ENCODE measurements at regions not wholly inside any gene's neighbourhood (a gene's known extent, or its start where the extent isn't known, plus 50 kb on each side); places are given as distances from the start of the nearest gene placed in this dataset.

- TF ChIP-seq POLR2A (IDR thresholded peaks at IDR 0.05): no peak
- TF ChIP-seq CTCF (IDR thresholded peaks at IDR 0.05): no peak
- no peak for TF ChIP-seq EP300 (IDR thresholded peaks at IDR 0.05)
- H3K9me3 ChIP-seq: no peaks in the 10 kb centered on the region
- H3K36me3 ChIP-seq: no peaks in the 10 kb centered on the region
- no peaks in the 10 kb centered on the region for H3K27me3 ChIP-seq
- WGBS, 3 donors: 36 to 64% (median 39%) methylated on average over 3 of the region's 3 CpGs
- H3K4me3 ChIP-seq: no peak overlapping the region
- intact Hi-C loops (cut with DNase I): no loop called here
- DNase-seq: no peak
- H3K4me1 ChIP-seq (ENCODE audit: insufficient read depth): no peaks in the 10 kb centered on the region
- H3K27ac ChIP-seq: no peak overlapping the region
Observed at GRCh38 chr2:167595839-167596471, 651.4 kb downstream of the STK39 start.

GRCh38 chr2:167595021-167595420, 652.4 kb downstream of the STK39 start:
- Histone ChIP-seq H3K27me3 (no peaks in the 10 kb centered on the region), H3K36me3 (no peaks in the 10 kb centered on the region), H3K4me3 (no peak overlapping the region), H3K9me3 (no peaks in the 10 kb centered on the region), H3K4me1 (ENCODE audit: insufficient read depth) (no peaks in the 10 kb centered on the region), H3K27ac (no peak overlapping the region)
- no peak for DNase-seq
- intact Hi-C loops (cut with DNase I): no loop called here
- WGBS, 3 donors: 69 to 74% (median 72%) methylated on average over 3 of the region's 3 CpGs
- TF ChIP-seq EP300 (IDR thresholded peaks at IDR 0.05) (no peak), POLR2A (IDR thresholded peaks at IDR 0.05) (no peak), CTCF (IDR thresholded peaks at IDR 0.05) (no peak)

GRCh38 chr2:167592441-167592840, 655.0 kb downstream of the STK39 start:
- intact Hi-C loops (cut with DNase I): no loop called here
- H3K9me3 ChIP-seq: no peaks in the 10 kb centered on the region
- H3K36me3 ChIP-seq: no peaks in the 10 kb centered on the region
- H3K4me3 ChIP-seq: no peak overlapping the region
- no peak for DNase-seq
- no peak for TF ChIP-seq CTCF (IDR thresholded peaks at IDR 0.05)
- H3K27ac ChIP-seq: no peak overlapping the region
- no peaks in the 10 kb centered on the region for H3K4me1 ChIP-seq (ENCODE audit: insufficient read depth)
- H3K27me3 ChIP-seq: no peaks in the 10 kb centered on the region

GRCh38 chr2:167582619-167583018, 664.8 kb downstream of the STK39 start:
- intact Hi-C loops (cut with DNase I): no loop called here

More at GRCh38 chr2:167582619-167583018, 664.8 kb downstream of the STK39 start:
- H3K9me3 ChIP-seq: no peaks in the 10 kb centered on the region
- H3K4me1 ChIP-seq (ENCODE audit: insufficient read depth): no peaks in the 10 kb centered on the region
- H3K27ac ChIP-seq: no peak overlapping the region
- TF ChIP-seq CTCF (IDR thresholded peaks at IDR 0.05) (no peak), POLR2A (IDR thresholded peaks at IDR 0.05) (no peak), EP300 (IDR thresholded peaks at IDR 0.05) (no peak)
- 88 to 93% (median 93%) methylated on average over 5 of the region's 5 CpGs for WGBS, 3 donors
- no peaks in the 10 kb centered on the region for H3K27me3 ChIP-seq
- DNase-seq: no peak
- H3K36me3 ChIP-seq: no peaks in the 10 kb centered on the region
- no peak overlapping the region for H3K4me3 ChIP-seq
